ENCODE measurements at regions not wholly inside any gene's neighbourhood (a gene's known extent, or its start where the extent isn't known, plus 50 kb on each side); places are given as distances from the start of the nearest gene placed in this dataset.

DNA sequence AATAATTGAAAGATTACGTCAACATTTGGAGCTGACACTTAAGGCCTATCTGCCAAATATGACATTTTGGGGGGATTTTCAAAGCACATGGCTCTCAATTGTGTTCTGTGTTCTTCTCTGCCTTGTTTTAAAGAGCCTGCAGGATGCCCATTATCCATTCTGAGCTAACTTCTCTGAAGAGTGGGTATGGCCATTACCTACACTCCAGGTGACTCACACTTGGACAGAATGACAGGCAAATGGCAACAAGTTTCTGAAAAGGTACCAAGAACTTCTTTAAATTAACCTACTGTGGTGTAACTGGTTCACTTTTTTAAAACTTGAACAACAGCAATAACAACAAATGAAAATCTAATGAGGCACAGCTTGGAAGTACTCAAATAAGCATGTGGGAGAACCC lies 834.9 kb upstream of the SLC39A10 start (continued):
- TF ChIP-seq ZBTB33 (IDR thresholded peaks at IDR 0.05; ENCODE audit: borderline replicate concordance, low read depth) (no peak), GATA2 (CRISPR knock-in tag; IDR thresholded peaks at IDR 0.05) (no peak), RXRA (IDR thresholded peaks at IDR 0.05; ENCODE audit: borderline replicate concordance, low read depth) (no peak)

GRCh38 chr2:194819367-194819766 lies 837.7 kb upstream of the SLC39A10 start:
- H3K4me2 ChIP-seq, result no peak overlapping the region
- DNase-seq, result no peak
- CTCF ChIA-PET, result no interaction called here
- H2AFZ ChIP-seq (ENCODE audit: low read depth), result no peak overlapping the region
- H3K27ac ChIP-seq (ENCODE audit: low read depth in 2 of 2, low read length in 1 of 2), result no peak overlapping the region
- H3K9me3 ChIP-seq, result no peaks in the 10 kb centered on the region
- no peaks in the 10 kb centered on the region for H3K36me3 ChIP-seq (replicated peaks in 1 of 2; ENCODE audit: control insufficient read depth in 1 of 2, insufficient read depth in 2 of 2, low read length in 1 of 2)
- POLR2A ChIA-PET, result no interaction called here
- H3F3A ChIP-seq (replicated peaks; ENCODE audit: insufficient read depth), result no peaks in the 10 kb centered on the region
- no peak overlapping the region for H3K4me3 ChIP-seq (ENCODE audit: low read depth in 2 of 2, low read length in 1 of 2)
- H3K9ac ChIP-seq, result no peak overlapping the region
- no peaks in the 10 kb centered on the region for H3K9me2 ChIP-seq
- no peaks in the 10 kb centered on the region for H3K79me2 ChIP-seq (ENCODE audit: insufficient read depth)
- no peaks in the 10 kb centered on the region for H4K20me1 ChIP-seq (ENCODE audit: insufficient read depth)
- H3K4me1 ChIP-seq (ENCODE audit: control insufficient read depth in 1 of 2, insufficient read depth in 2 of 2, low read depth in 1 of 2, low read length in 1 of 2), result no peaks in the 10 kb centered on the region
- TF ChIP-seq JUND (IDR thresholded peaks at IDR 0.05) (no peak), RAD21 (IDR thresholded peaks at IDR 0.05; ENCODE audit: low read length) (peak; percentile 45), RFX5 (IDR thresholded peaks at IDR 0.05; ENCODE audit: low read length) (no peak), IRF3 (IDR thresholded peaks at IDR 0.05; ENCODE audit: low read depth, low read length) (no peak), CTCF (IDR thresholded peaks at IDR 0.05) (peak; percentile 45)
- no peaks in the 10 kb centered on the region for H3K27me3 ChIP-seq (ENCODE audit: insufficient read depth)

DNA sequence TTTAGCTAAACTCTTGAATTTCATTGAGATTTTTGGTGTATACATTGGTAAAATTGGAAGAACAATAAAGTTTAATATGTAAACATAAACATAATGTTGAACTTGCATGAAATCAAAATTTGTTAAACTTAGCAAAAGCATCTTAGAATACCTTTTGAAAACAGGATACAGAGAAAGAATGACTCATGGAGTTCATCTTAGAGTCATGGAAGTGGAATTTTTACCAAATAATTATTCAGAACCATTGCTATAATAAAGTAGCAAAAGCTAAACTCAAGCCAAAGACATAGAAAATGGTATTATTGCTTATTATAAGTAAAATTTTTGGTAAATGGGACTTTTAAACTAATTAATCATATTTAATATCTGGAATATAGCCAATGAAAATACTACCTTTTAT lies 841.6 kb upstream of the SLC39A10 start:
- Histone ChIP-seq H3K4me3 (ENCODE audit: low read depth in 2 of 2, low read length in 1 of 2) (no peak overlapping the region), H3K79me2 (ENCODE audit: insufficient read depth) (no peaks in the 10 kb centered on the region), H3F3A (replicated peaks; ENCODE audit: insufficient read depth) (no peaks in the 10 kb centered on the region), H4K20me1 (ENCODE audit: insufficient read depth) (no peaks in the 10 kb centered on the region), H3K4me2 (no peak overlapping the region), H3K36me3 (replicated peaks in 1 of 2; ENCODE audit: control insufficient read depth in 1 of 2, insufficient read depth in 2 of 2, low read length in 1 of 2) (no peaks in the 10 kb centered on the region), H3K9ac (no peak overlapping the region), H3K9me3 (no peaks in the 10 kb centered on the region; the same call in 1 of the 2 replicates), H3K9me2 (no peaks in the 10 kb centered on the region), H3K27ac (ENCODE audit: low read depth in 2 of 2, low read length in 1 of 2) (no peak overlapping the region), H2AFZ (ENCODE audit: low read depth) (no peak overlapping the region), H3K27me3 (ENCODE audit: insufficient read depth) (no peaks in the 10 kb centered on the region), H3K4me1 (ENCODE audit: control insufficient read depth in 1 of 2, insufficient read depth in 2 of 2, low read depth in 1 of 2, low read length in 1 of 2) (no peaks in the 10 kb centered on the region)
- 0 out of 2 replicates have a peak, but pooled peaks have one; percentile 6 for TF ChIP-seq FOSL2 (IDR thresholded peaks at IDR 0.05; ENCODE audit: borderline replicate concordance, low read depth)
- TF ChIP-seq TCF12 (IDR thresholded peaks at IDR 0.05), result no peak
- no peak for DNase-seq
- ChIA-PET POLR2A (no interaction called here), CTCF (interaction anchor here (1.0 kb wide), 1 partner anchor 12 kb away, joined by 4 read pairs; no protein-coding TSS in a partner anchor)
